H9 (cell line): ENCODE measurements at regions not wholly inside any gene's neighbourhood (a gene's known extent, or its start where the extent isn't known, plus 50 kb on each side); places are given as distances from the start of the nearest gene placed in this dataset.

ENCODE experiments used
- DNase-seq: peaks from one replicate; pipeline ENCODE4 v3.0.0-alpha.2; 2017
- H2AFZ ChIP-seq: one replicate; pipeline ENCODE4 v1.6.1; 2013; ENCODE audit warnings: mild to moderate bottlenecking, low read length, control low read depth, moderate library complexity
- H2AK5ac ChIP-seq: 2 replicates; pipeline ENCODE4 v1.6.1; 2013; ENCODE audit warnings: low read length, control low read depth, mixed read lengths; ENCODE audit not compliant: insufficient read length
- H2BK120ac ChIP-seq: one replicate; pipeline ENCODE4 v1.6.1; 2013; ENCODE audit warnings: low read depth, mild to moderate bottlenecking, low read length, control low read depth, inconsistent platforms; ENCODE audit not compliant: poor library complexity, severe bottlenecking
- H2BK12ac ChIP-seq: 2 replicates; pipeline ENCODE4 v1.6.1; 2013; ENCODE audit warnings: low read length, control low read depth, mixed read lengths, low read depth; ENCODE audit not compliant: insufficient read length
- H2BK15ac ChIP-seq: 2 replicates; pipeline ENCODE4 v1.6.1; 2013; ENCODE audit warnings: low read depth, low read length, control low read depth
- H2BK20ac ChIP-seq: one replicate; pipeline ENCODE4 v1.6.1; 2013; ENCODE audit warnings: low read depth, mild to moderate bottlenecking, low read length, control low read depth, inconsistent platforms; ENCODE audit not compliant: poor library complexity, severe bottlenecking
- H2BK5ac ChIP-seq: 2 replicates; pipeline ENCODE4 v1.6.1; 2013; ENCODE audit warnings: low read length, control low read depth, mixed read lengths; ENCODE audit not compliant: insufficient read length
- H3K14ac ChIP-seq: 2 replicates; pipeline ENCODE4 v1.6.1; 2013; ENCODE audit warnings: low read length, control low read depth; ENCODE audit not compliant: insufficient read depth
- H3K18ac ChIP-seq: 2 replicates; pipeline ENCODE4 v1.6.1; 2013; ENCODE audit warnings: low read depth, mild to moderate bottlenecking, mixed read lengths, low read length, control low read depth; ENCODE audit not compliant: insufficient read length
- H3K23ac ChIP-seq: 2 replicates; pipeline ENCODE4 v1.6.1; 2013; ENCODE audit warnings: low read length, control low read depth, mixed read lengths, low read depth; ENCODE audit not compliant: insufficient read length
- H3K23me2 ChIP-seq: 2 replicates; pipeline ENCODE4 v1.6.1; 2013; ENCODE audit warnings: low read depth, mild to moderate bottlenecking, mixed read lengths, low read length, control low read depth; ENCODE audit not compliant: insufficient read length, poor library complexity, severe bottlenecking
- H3K27ac ChIP-seq: 2 replicates; pipeline ENCODE4 v1.5.1; 2013; ENCODE audit warnings: low read length, control low read depth, mixed read lengths, low read depth; ENCODE audit not compliant: insufficient read length
- H3K27me3 ChIP-seq: 2 replicates; pipeline ENCODE4 v1.6.1; 2013; ENCODE audit warnings: low read length, control low read depth, inconsistent platforms; ENCODE audit not compliant: insufficient read depth
- H3K4ac ChIP-seq: 2 replicates; pipeline ENCODE4 v1.6.1; 2013; ENCODE audit warnings: low read depth, mild to moderate bottlenecking, control low read depth, inconsistent platforms, low read length, moderate library complexity
- H3K4me1 ChIP-seq: 2 replicates; pipeline ENCODE4 v1.6.1; 2013; ENCODE audit warnings: low read length, control low read depth, inconsistent platforms; ENCODE audit not compliant: insufficient read depth
- H3K4me2 ChIP-seq: 2 replicates; pipeline ENCODE4 v1.6.1; 2013; ENCODE audit warnings: low read length, control low read depth, mixed read lengths; ENCODE audit not compliant: insufficient read length, insufficient read depth
- H3K56ac ChIP-seq: 2 replicates; pipeline ENCODE4 v1.6.1; 2013; ENCODE audit warnings: low read depth, mild to moderate bottlenecking, mixed read lengths, low read length, control low read depth; ENCODE audit not compliant: insufficient read length
- H3K79me1 ChIP-seq: 2 replicates; pipeline ENCODE4 v1.6.1; 2013; ENCODE audit warnings: low read depth, mild to moderate bottlenecking, moderate library complexity, low read length, control low read depth, inconsistent platforms; ENCODE audit not compliant: insufficient read depth, poor library complexity, severe bottlenecking
- H3K79me2 ChIP-seq: 2 replicates; pipeline ENCODE4 v1.6.1; 2013; ENCODE audit warnings: low read length, control low read depth, inconsistent platforms; ENCODE audit not compliant: insufficient read depth
- H3K9ac ChIP-seq: 2 replicates; pipeline ENCODE4 v1.6.1; 2013; ENCODE audit warnings: low read length, control low read depth, mixed read lengths; ENCODE audit not compliant: insufficient read length; ENCODE audit errors: extremely low read depth
- H3K9me3 ChIP-seq: one replicate; pipeline ENCODE4 v1.6.1; 2013; ENCODE audit warnings: low read depth, low read length, inconsistent platforms; ENCODE audit not compliant: control insufficient read depth
- H3T11ph ChIP-seq: one replicate; pipeline ENCODE4 v1.6.1; 2013; ENCODE audit warnings: mild to moderate bottlenecking, low read length, control low read depth, inconsistent platforms
- H4K20me1 ChIP-seq: one replicate; pipeline ENCODE4 v1.6.1; 2013; ENCODE audit not compliant: control insufficient read depth, insufficient read length, insufficient read depth
- H4K5ac ChIP-seq: 2 replicates; pipeline ENCODE4 v1.6.1; 2013; ENCODE audit warnings: low read depth, mild to moderate bottlenecking, mixed read lengths, low read length, control low read depth; ENCODE audit not compliant: insufficient read length
- H4K8ac ChIP-seq: replicated peaks from 2 replicates; pipeline ENCODE4 v1.6.1; 2013; ENCODE audit warnings: low read length, control low read depth, mixed read lengths, low read depth; ENCODE audit not compliant: insufficient read length
- H4K91ac ChIP-seq: 2 replicates; pipeline ENCODE4 v1.6.1; 2013; ENCODE audit warnings: low read depth, mild to moderate bottlenecking, moderate library complexity, mixed read lengths, low read length, control low read depth; ENCODE audit not compliant: insufficient read length
- H3K27ac Mint-ChIP-seq, 3 experiments: 2 replicates in 2 of 3; 3 replicates in 1 of 3; pipeline ENCODE4 v1.8.0; 2020 to 2021; ENCODE audit warnings: mixed read lengths in 3 of 3, mild to moderate bottlenecking in 1 of 3, moderate library complexity in 1 of 3
- H3K27me3 Mint-ChIP-seq: 2 replicates; pipeline ENCODE4 v1.8.0; 2021; ENCODE audit warnings: low read depth, mild to moderate bottlenecking, moderate library complexity, mixed read lengths
- H3K36me3 Mint-ChIP-seq, 3 experiments: 2 replicates in 2 of 3; 3 replicates in 1 of 3; pipeline ENCODE4 v1.8.0; 2020 to 2021; ENCODE audit warnings: low read depth in 3 of 3, mixed read lengths in 3 of 3; ENCODE audit not compliant: insufficient read depth in 1 of 3
- H3K4me1 Mint-ChIP-seq, 2 experiments: 2 replicates each; pipeline ENCODE4 v1.8.0; 2020; ENCODE audit warnings: mixed read lengths in 2 of 2
- H3K4me3 Mint-ChIP-seq, 2 experiments: 2 replicates in 1 of 2; 3 replicates in 1 of 2; pipeline ENCODE4 v1.8.0; 2020 to 2021; ENCODE audit warnings: mild to moderate bottlenecking in 2 of 2, mixed read lengths in 2 of 2, moderate library complexity in 1 of 2
- H3K9me3 Mint-ChIP-seq, 2 experiments: 2 replicates in 1 of 2; 3 replicates in 1 of 2; pipeline ENCODE4 v1.8.0; 2020; ENCODE audit warnings: mild to moderate bottlenecking in 2 of 2, mixed read lengths in 2 of 2, moderate library complexity in 1 of 2
- CTCF ChIP-seq: fragments of 200-600 bp; sonication (generic); conservative IDR thresholded peaks from 3 replicates; pipeline ENCODE4 v1.8.0; 2021; ENCODE audit warnings: antibody characterized with exemption, mild to moderate bottlenecking
- WGBS: extraction: QIAGEN DNeasy Blood & Tissue Kit; methylation state at CpG from one replicate; pipeline ENCODE4 v1.1.7; 2013; ENCODE audit warnings: missing lambda C conversion rate, low lambda C conversion rate, mixed read lengths; ENCODE audit not compliant: insufficient read length; ENCODE audit errors: extremely low coverage; 5-methylcytosine and 5-hydroxymethylcytosine counted together

DNA sequence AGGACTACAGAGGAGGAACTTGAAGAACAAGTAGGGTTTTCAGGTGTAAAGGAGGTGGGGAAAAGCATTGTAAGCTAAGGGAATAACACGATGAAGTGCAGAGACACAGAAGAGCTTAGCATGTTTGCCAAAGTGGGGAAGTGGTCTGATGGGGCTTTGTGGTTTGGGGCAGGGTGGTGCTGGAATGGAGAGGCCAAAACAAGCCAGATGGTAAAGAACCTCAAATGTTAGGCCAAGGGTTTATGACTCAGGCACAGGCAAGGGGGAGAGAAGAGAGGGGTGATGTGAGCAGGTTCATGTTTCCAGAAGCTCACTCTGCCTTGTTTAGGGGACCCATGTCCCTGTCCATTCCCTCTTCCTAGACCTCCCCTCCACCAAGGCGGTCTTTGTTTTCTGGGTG lies 104.5 kb upstream of the YWHAQ start:
- Histone ChIP-seq H3K14ac (no peak overlapping the region), H3K23me2 (no peaks in the 10 kb centered on the region), H3K9ac (no peak overlapping the region), H4K8ac (no peak overlapping the region), H3K27me3 (no peaks in the 10 kb centered on the region), H3K4ac (no peak overlapping the region), H2BK5ac (no peak overlapping the region), H3K23ac (no peak overlapping the region), H3K18ac (no peak overlapping the region), H3K79me2 (no peaks in the 10 kb centered on the region), H2BK20ac (no peak overlapping the region), H3K9me3 (no peaks in the 10 kb centered on the region), H3K56ac (no peak overlapping the region), H3K4me2 (no peak overlapping the region), H4K91ac (no peak overlapping the region), H2BK12ac (no peak overlapping the region), H2BK120ac (no peak overlapping the region), H2BK15ac (no peak overlapping the region), H3T11ph (no peak overlapping the region), H4K20me1 (no peaks in the 10 kb centered on the region), H3K27ac (no peak overlapping the region), H3K79me1 (no peaks in the 10 kb centered on the region), H4K5ac (no peak overlapping the region), H3K4me1 (no peaks in the 10 kb centered on the region), H2AFZ (no peak overlapping the region), H2AK5ac (no peak overlapping the region)
- no peak for TF ChIP-seq CTCF
- no peak for DNase-seq
- H3K9me3 Mint-ChIP-seq: peaks cover 14 to 29% of the 10 kb centered on the region in 2 experiments
- peaks cover 3% of the 10 kb centered on the region; the same call in 1 of the 2 replicates for H3K27me3 Mint-ChIP-seq
- H3K4me3 Mint-ChIP-seq: no peak overlapping the region
- H3K4me1 Mint-ChIP-seq: peaks cover 0 to under 1% of the 10 kb centered on the region in 2 experiments; a peak in 2 of 4 replicates
- no peak overlapping the region for H3K27ac Mint-ChIP-seq
- no CpG with 5 or more reads among the region's 2 CpGs for WGBS
- H3K36me3 Mint-ChIP-seq: no peaks in the 10 kb centered on the region; a peak in 1 of 7 replicates
